GM19240 (cell line): ENCODE measurements at regions not wholly inside any gene's neighbourhood (a gene's known extent, or its start where the extent isn't known, plus 50 kb on each side); places are given as distances from the start of the nearest gene placed in this dataset.
"Not testable (repeated sequence)": the region's sequence is repeated elsewhere in the genome, so short reads cannot be mapped to it uniquely, and the experiment has no call there.

Experiments
- DNase-seq: peaks from one replicate; pipeline ENCODE4 v3.0.0; 2011; ENCODE audit warnings: low spot score; ENCODE audit not compliant: insufficient read length

DNA sequence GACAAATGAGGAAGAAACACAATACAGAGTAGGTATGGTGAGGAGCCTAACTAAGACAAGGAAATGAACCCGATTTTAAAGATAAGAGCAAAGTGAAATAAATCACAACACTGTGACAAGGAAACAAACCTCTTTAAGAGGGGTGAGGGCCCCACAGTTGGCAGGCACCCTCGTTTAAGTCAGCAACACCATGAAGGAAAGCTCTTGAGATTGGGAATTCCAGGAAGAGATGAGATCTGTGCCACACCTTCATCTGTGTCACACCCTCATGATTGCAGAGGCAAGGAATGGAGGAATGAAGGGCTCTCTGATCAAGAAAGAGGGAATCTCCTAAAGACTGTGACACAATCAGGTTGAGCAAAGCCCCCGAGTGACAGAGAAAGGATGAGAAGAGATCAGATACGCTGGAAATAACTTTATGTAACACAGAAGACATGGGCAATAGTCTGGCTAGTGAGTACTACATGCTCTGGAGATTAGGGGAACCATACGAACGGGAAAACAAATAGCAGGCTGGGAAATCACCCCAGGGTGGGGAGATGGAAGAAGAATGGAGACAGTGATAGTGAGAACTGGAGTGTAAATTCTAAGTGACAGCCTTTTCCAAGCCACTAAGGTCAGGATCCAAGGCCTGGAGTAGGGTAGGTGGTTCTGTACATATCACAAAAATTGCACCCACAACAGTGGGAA, 51.7 kb upstream of the TERB2 start:
- DNase-seq: not testable (repeated sequence)
